A549 (cell line): ENCODE measurements at regions not wholly inside any gene's neighbourhood (a gene's known extent, or its start where the extent isn't known, plus 50 kb on each side); places are given as distances from the start of the nearest gene placed in this dataset.

ENCODE experiments used
- CTCF ChIP-seq: fragments of >200 bp; sonication (Bioruptor Twin); formaldehyde crosslinking; IDR thresholded peaks from 3 replicates; pipeline ENCODE4 v1.5.1; 2016
- EP300 ChIP-seq, 2 experiments: fragments of >200 bp; sonication (Bioruptor Twin); formaldehyde crosslinking; IDR thresholded peaks; 2 replicates in 1 of 2; 3 replicates in 1 of 2; pipeline ENCODE4 v1.6.1; 2016 to 2017
- RAD21 ChIP-seq, 2 experiments: fragments of >200 bp in 1 of 2; sonication (Bioruptor Twin) in 1 of 2; formaldehyde crosslinking in 1 of 2; IDR thresholded peaks in 1 of 2; conservative IDR thresholded peaks in 1 of 2; 2 replicates in 1 of 2; 3 replicates in 1 of 2; pipeline ENCODE4 v1.6.1; 2012 to 2018; ENCODE audit warnings: inconsistent platforms in 1 of 2
- RNF2 ChIP-seq: fragments of 200-600 bp; sonication (generic); IDR thresholded peaks from 2 replicates; pipeline ENCODE4 v1.6.1; 2016; ENCODE audit warnings: low read depth, mild to moderate bottlenecking, antibody characterized with exemption, moderate library complexity, borderline replicate concordance
- TF ChIP-seq, protein P1 (sequence below): IDR thresholded peaks from 2 replicates; pipeline ENCODE4 v1.6.1; 2012; ENCODE audit warnings: low read depth, borderline replicate concordance

- TF ChIP-seq CTCF (no peak), EP300 (IDR thresholded peaks at IDR 0.05) (no peak), RNF2 (no peak), RAD21 (conservative IDR thresholded peaks at IDR 0.05 in 1 of 2, IDR thresholded peaks at IDR 0.05 in 1 of 2) (no peak)
- TF ChIP-seq, protein P1, sequence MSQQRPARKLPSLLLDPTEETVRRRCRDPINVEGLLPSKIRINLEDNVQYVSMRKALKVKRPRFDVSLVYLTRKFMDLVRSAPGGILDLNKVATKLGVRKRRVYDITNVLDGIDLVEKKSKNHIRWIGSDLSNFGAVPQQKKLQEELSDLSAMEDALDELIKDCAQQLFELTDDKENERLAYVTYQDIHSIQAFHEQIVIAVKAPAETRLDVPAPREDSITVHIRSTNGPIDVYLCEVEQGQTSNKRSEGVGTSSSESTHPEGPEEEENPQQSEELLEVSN: no peak
Observed at GRCh38 chr1:4119516-4120220, 219.6 kb upstream of the C1orf174 start.
